GM19193 (cell line): ENCODE measurements at regions not wholly inside any gene's neighbourhood (a gene's known extent, or its start where the extent isn't known, plus 50 kb on each side); places are given as distances from the start of the nearest gene placed in this dataset.

ENCODE experiments used
- POLR2A ChIP-seq: IDR thresholded peaks from 4 replicates; pipeline ENCODE4 v1.6.1; 2011; ENCODE audit not compliant: insufficient read depth, insufficient read length; ENCODE audit errors: extremely low read depth

DNA sequence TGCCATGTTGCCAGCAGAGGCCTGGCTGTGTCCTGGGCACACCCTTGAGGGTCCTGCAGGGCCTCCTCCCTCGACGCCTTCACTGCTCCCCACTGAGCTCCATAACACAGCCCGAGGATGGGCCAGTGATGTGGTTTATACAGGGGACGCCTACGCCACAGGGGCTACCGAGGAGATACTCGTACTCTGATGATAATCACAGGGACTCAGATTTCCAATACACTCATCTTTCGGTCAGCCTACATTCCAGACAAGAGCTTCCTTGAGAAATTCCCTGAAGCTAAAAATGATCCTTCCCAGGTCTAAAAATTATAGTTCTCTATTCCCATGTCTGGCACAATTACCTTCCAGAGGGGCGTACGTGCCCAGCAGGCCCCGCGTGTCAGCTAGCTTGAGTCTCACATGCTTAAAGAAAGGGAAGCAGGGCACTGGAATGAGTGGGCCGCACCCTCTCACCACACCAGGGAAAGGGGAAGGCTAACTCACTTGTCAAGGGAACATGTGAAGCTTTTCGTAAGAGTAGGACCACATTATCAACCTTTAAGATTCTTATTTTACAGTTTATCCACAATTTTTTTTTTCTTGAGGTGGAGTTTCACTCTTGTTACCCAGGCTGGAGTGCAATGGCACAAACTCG is 159.5 kb upstream of the NDUFV2 start:
- no peak for TF ChIP-seq POLR2A

DNA sequence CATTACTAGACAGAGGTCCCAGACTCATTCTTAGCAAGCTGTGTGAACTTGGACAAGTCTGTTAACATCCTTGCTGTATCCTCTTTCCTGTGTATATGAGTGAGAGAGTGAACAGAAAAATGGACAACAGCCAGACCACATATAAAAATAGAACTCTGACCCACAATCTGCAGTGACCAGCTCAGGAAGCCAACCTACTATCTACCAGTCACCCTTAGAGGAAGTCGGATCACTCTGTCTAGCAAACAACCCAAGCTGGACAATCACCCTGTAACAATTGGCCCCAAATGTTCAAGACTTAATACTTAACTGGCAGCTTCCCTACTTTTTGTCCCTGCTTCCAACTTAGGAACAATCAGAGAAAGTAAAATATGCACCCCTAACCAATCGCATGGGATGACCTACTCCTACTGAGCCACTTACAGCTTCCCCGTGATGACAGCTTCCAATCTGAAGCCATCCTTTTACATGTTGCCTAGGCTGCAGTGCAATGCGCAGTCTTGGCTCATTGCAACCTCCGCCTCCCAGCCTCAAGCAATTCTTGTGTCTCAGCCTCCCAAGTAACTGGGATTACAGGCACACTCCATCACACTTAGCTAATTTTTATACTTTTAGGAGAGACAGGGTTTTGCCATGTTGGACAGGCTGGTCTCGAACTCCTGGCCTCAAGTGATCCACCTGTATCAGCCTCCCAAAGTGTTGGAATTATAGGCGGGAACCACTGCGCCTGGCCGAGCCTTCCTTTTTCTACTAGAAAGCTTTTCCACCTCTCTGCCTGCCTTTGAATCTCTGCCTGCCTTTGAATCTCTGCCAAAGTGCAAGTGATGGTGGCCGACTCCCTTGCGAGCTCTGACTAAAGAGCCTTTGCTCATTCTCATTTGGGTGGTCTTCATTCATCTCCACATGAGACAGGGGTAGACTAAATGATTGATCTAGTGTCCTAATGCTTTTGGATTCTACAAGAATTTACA is 158.3 kb upstream of the NDUFV2 start:
- no peak for TF ChIP-seq POLR2A

DNA sequence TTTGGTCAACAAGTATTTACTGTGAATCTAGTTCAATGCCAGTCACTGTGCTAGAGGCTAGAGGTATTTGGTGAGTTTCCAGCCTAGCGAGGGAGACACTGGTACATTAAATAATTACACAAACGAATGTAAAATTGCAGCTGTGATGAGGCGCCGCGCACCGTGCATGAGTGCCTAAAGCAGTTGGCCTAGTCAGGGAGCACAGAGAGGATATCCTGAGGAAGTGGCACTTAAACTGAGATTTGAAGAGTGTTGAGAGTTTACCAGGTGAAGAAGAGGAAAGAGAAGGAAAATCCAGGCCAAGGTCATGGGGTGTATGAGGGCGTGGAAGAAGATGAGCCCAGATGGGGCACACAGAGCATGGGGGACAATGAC is 157.6 kb upstream of the NDUFV2 start:
- TF ChIP-seq POLR2A: no peak

DNA sequence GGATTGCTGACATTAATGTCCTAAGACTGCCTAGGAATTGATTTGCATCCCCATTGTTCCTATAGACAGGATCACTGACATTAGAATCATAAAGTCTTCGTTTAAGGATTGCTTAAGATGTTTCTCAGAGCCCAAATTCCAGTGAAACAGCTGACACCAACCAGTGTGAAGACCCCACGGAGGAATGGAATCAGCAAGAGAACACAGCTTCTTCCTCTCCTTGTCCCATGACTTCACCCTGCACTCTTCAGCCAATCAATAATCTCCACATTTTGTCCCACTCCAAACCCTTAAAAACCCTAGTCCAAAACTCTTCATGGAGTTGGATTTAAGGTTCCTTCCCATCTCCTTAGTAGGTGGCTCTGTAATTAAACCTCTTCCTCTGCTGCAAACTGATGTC is 157.0 kb upstream of the NDUFV2 start:
- TF ChIP-seq POLR2A: no peak

DNA sequence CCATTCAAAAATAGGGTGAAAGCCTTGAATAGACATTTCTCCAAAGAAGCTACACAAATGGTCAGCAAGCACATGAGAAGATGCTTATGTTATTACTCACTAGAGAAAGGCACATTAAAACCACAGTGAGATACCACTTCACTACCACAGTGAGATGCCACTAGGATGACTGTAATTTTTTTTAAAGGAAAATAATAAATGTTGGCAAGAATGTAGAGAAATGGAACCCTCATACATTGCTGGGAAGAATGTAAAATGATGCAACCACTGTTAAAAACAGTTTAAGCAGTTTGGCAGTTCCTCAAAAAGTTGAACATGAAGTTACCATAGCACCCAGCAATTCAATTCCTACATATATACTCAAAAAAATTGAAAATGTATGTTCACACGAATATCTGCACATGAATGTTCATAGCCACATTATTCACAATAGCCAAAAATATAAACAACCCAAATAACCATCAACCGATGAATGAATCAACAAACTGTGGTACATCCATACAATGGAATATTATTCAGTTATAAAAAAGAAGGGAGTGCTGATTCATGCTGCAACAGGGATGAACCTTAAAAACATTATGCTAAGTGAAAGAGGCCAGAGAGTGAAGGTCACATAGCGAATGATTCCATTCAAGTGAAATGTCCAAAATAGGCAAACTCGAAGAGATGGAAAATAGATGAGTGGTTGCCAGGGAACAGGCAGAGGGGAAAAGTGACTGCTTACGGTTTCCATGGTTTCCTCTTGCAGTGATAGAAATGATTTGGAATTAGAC is 156.2 kb upstream of the NDUFV2 start:
- no peak for TF ChIP-seq POLR2A

DNA sequence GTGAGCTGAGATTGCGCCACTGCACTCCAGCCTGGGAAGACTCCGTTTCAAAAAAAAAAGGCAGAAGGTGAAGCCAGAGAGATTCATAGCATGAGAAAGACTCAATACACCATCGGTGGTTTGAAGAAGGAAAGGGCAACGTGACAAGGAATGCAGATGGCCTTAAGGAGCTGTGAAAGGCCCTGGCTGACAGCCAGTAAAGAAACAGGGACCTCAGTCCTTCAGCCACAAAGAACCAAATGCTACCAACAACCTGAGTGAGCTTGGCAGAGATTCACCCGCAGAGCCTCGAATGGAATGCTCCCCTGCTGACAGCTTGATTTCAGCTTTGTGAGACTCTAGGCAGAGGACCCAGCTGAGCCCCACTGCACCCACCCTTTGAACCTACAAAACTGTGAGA is 154.9 kb upstream of the NDUFV2 start:
- TF ChIP-seq POLR2A: no peak

DNA sequence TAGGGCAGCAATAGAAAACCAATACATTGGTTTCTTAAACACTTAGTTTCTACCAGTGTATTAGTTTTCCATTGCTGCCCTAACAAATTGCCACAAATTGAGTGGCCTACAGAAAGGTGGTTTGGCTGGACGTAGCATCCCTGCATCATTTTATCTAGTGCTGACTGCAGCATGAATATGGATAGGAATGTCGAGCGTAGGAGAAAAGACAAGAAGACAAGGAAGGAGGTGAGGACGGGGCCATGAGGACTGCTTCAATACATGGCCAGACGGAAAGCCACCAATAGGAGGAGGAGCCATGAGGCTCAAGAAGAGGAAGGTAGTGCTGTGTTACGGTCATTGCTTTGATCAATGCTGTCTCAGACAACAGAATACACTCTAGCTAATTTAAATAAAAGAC is 154.5 kb upstream of the NDUFV2 start:
- no peak for TF ChIP-seq POLR2A

DNA sequence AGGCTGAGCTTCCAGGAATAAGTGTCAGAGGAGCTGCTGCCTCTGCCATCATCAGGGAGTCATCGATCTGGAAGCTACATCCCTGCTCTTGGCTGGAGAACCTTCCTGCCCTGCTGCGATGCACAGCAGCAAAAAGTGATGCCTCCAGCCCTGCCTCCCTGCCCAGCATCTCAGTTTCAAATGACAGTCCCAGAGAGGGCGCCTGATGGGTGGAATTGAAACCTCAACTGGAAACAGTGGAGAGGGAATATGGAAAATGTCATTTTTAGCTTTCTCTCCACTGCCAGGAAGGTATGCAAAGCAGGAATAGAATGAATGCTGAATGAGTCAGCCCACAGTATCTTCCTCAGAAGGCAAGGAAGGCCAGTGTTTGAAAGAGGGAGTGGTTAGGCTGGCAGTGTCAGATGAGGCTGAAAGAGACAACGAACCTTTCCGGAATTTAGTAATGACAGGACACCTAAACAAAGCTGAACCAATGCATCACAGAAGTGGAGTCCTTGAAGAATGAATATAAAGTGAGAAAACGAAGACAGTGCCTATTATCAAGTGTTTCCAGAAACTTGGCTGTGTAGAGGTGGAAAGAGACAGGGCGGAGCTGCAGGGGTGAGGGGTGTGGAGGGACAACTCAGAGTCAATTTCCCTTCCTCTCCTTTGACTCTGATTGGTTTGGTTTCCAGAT is 153.9 kb upstream of the NDUFV2 start:
- no peak for TF ChIP-seq POLR2A

DNA sequence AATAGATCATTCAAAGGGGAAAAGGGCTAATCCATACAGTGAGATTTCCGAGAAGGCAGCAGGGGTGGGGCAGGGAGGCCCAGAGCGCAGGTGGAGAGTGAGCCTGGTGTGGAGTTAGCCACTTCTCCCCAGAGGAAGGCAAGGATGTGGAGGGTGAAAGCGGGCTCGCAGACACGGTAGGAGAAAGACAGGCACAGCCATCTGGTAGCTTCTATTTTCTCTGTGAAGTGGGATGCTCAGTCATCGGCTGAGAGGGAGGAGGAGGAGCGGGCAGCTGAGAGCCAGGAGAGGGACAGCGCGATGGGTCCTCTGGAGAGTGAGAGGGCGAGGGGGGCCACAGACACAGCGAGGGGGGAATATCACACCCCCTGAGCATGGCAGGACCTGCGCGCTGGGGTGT is 153.3 kb upstream of the NDUFV2 start:
- TF ChIP-seq POLR2A: no peak

DNA sequence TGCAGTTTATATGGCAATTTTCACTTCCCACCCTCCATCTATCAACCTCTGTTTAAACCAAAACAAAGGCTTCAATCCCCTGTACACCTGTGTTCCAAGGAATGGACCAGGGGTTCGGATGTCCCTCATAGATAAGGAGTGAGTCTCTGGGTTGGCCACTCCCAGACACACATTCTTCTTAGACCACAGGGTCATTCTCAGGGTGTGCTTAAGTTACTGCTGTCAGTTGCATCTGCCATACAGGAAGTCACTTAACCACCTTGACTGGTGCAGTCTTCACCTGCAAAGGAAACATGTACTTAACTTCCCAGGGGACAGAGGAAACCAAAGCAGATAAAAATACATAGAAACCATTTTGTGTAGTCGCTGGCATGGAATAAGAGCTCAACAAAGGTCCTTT is 151.0 kb upstream of the NDUFV2 start:
- no peak for TF ChIP-seq POLR2A

DNA sequence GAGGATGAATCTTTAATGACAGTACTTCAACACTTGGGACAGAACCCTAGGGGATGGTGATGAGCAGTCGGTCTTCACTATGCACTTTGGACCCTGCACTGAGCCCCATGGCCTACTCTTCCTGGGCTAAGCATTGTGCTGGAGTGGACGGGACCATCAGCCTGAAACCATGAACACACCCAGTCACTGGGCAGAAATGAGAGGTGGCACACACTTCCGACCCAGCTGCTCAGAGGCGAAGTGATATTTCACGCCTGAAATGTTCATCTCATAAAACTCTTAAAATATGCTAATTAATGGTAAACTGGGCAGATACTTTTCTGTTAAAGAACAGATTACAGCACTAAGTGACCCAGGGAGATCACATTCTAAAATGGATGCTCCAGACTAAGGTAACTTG is 150.3 kb upstream of the NDUFV2 start:
- no peak for TF ChIP-seq POLR2A

DNA sequence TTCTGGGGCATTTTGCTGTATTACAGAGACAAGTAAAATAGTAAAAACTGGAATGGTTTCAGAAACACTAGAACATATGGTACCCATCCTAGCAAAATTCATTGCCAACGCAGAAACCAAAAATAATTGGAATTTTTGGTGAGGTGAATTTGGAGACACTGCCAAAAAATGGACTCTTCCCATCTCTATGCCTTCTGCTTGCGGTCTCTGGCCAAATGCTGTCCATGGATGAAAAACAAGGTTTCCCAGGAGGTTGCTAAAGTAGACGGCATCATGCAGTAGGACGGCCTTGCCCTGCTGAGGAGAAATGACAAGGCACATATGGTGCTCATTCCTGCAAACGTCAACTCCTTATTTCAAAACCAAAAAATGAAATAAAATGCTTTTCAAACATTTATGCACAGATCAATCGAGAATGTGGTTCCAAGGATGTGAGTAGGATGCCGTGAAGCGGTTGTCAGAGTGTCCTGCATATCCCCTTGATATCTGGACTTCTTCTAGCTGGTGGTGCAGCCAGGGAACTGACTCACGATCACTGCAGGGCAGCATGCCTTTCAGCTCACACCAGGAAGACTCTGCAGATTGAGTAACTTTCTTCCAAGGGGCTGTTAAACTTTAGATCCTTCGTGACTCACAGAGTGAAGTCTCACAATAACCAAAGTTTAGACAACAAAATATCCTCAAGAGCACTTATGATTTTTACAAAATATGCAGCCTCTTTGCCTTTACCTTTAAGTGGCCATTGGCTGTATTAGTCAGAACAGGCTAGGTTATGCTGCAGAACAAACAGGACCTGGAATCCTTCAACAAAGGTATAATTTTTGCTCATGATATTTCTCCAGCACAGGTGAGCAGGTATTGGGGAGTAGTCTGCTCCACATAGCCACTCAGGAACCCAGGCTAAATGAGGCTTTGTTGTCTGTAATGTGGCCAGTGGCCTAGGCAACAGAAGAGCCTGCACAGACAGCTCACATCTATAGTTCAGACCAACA is 149.4 kb upstream of the NDUFV2 start:
- no peak for TF ChIP-seq POLR2A

DNA sequence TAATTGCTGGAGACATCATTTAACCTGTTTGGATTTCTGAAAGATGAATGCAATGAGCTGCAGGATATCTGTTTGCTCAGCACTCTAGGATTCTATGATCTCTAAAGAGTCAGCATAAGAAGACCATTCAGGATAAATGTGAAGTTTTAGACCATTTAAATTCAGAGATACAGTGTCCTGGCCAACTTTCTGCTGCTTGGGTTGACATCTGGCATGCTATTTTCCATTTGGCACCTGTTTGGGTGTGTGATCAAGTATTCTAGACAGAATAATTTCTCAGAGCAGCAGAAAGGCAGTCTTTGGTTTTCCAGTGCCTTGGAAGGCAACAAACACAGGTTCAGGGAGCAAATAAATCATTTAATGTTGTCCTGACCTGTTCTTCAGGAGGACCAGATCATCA is 144.8 kb upstream of the NDUFV2 start:
- TF ChIP-seq POLR2A: no peak

DNA sequence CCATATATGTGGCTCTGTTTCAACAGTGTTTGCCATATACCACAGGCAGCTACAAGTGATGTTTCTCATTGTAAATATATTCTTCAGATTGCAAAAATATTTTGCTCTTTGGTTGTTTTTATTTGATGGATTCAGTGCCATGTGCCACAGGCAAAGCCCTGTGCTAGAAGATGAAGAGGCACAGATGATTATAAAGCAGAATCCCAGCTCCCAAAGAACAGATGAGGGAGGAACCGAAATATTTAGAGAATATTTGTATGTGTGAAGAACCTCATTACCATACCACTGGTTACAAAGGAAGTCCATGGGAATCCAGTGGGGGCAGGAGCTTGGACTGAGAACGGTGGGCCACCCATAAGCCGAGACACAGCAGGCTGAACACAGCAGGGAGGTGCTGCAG is 143.8 kb upstream of the NDUFV2 start:
- TF ChIP-seq POLR2A: no peak
